CD4-positive, alpha-beta T cell (primary cell): ENCODE measurements at regions not wholly inside any gene's neighbourhood (a gene's known extent, or its start where the extent isn't known, plus 50 kb on each side); places are given as distances from the start of the nearest gene placed in this dataset.

Source experiments
- ATAC-seq: fragments of 200-7000 bp; cut with Tn5 transposase; one replicate; pipeline ENCODE4 v1.10.0; 2022; ENCODE audit warnings: mild to moderate bottlenecking; ENCODE audit not compliant: poor library complexity
- CTCF ChIA-PET: fragments of 350-600 bp; sonication (Branson Sonifier 250); formaldehyde crosslinking; loops from one replicate; lab custom pipeline; 2021; ENCODE audit warnings: antibody characterized with exemption, inconsistent platforms; lab: Charles Lee
- POLR2A ChIA-PET: fragments of 350-600 bp; sonication (Branson Sonifier 250); formaldehyde crosslinking; loops from one replicate; lab custom pipeline; 2021; ENCODE audit warnings: antibody characterized with exemption, inconsistent platforms; lab: Charles Lee
- DNase-seq, 14 experiments: peaks; one replicate each; pipeline ENCODE4 v3.0.0-alpha.2; 2013 to 2020; ENCODE audit warnings: mixed read lengths in 2 of 14
- H3K27ac ChIP-seq, 2 donors: one replicate each; pipeline versions ENCODE4 v1.5.1 to v1.7.0; 2013; ENCODE audit warnings: low read length in 2 of 2, low read depth in 1 of 2, mild to moderate bottlenecking in 1 of 2
- H3K27me3 ChIP-seq, 2 experiments: 1 replicate in 1 of 2; 2 replicates in 1 of 2; pipeline versions ENCODE4 v1.6.1 to v1.7.0; 2013; ENCODE audit warnings: low read length in 2 of 2, control low read depth in 1 of 2, mild to moderate bottlenecking in 1 of 2, moderate library complexity in 1 of 2; ENCODE audit not compliant: insufficient read depth in 2 of 2, control insufficient read depth in 1 of 2
- H3K36me3 ChIP-seq: one replicate; pipeline ENCODE4 v1.6.1; 2013; ENCODE audit warnings: low read length, control low read depth; ENCODE audit not compliant: insufficient read depth
- H3K4me1 ChIP-seq: one replicate; pipeline ENCODE4 v1.6.1; 2013; ENCODE audit warnings: low read length, control low read depth; ENCODE audit not compliant: insufficient read depth
- H3K4me3 ChIP-seq: one replicate; pipeline ENCODE4 v1.5.1; 2013; ENCODE audit warnings: mild to moderate bottlenecking, low read length, moderate library complexity
- H3K9me3 ChIP-seq, 2 experiments: 1 replicate in 1 of 2; 2 replicates in 1 of 2; pipeline versions ENCODE4 v1.6.1 to v1.7.0; 2013; ENCODE audit warnings: low read length in 2 of 2, mild to moderate bottlenecking in 2 of 2, control low read depth in 1 of 2, moderate library complexity in 1 of 2; ENCODE audit not compliant: control insufficient read depth in 1 of 2, insufficient read depth in 1 of 2
- H3K27ac Mint-ChIP-seq: one replicate; pipeline ENCODE4 v1.8.0; 2020; ENCODE audit warnings: mixed read lengths
- H3K27me3 Mint-ChIP-seq: one replicate; pipeline ENCODE4 v1.8.0; 2021; ENCODE audit warnings: mixed read lengths
- H3K36me3 Mint-ChIP-seq: one replicate; pipeline ENCODE4 v1.8.0; 2021; ENCODE audit warnings: low read depth, mixed read lengths
- H3K4me1 Mint-ChIP-seq: one replicate; pipeline ENCODE4 v1.8.0; 2021; ENCODE audit warnings: low read depth, mixed read lengths
- H3K4me3 Mint-ChIP-seq: one replicate; pipeline ENCODE4 v1.8.0; 2020; ENCODE audit warnings: mild to moderate bottlenecking, mixed read lengths
- H3K9me3 Mint-ChIP-seq: one replicate; pipeline ENCODE4 v1.8.0; 2020; ENCODE audit warnings: mixed read lengths
- intact Hi-C, 2 experiments: fragments of 100-400 bp; cut with DNase I in 1 of 2; cut with micrococcal nuclease in 1 of 2; formaldehyde crosslinking; loops; one replicate each; pipeline versions ENCODE4 v1.15.1 to v1.9.0; 2023 to 2025; cut with DNase I, micrococcal nuclease
- TF ChIP-seq, protein P1 (sequence below): fragments of 200-600 bp; IDR thresholded peaks from one replicate; pipeline ENCODE4 v1.8.0; 2022; ENCODE audit warnings: antibody characterized with exemption, mild to moderate bottlenecking

DNA sequence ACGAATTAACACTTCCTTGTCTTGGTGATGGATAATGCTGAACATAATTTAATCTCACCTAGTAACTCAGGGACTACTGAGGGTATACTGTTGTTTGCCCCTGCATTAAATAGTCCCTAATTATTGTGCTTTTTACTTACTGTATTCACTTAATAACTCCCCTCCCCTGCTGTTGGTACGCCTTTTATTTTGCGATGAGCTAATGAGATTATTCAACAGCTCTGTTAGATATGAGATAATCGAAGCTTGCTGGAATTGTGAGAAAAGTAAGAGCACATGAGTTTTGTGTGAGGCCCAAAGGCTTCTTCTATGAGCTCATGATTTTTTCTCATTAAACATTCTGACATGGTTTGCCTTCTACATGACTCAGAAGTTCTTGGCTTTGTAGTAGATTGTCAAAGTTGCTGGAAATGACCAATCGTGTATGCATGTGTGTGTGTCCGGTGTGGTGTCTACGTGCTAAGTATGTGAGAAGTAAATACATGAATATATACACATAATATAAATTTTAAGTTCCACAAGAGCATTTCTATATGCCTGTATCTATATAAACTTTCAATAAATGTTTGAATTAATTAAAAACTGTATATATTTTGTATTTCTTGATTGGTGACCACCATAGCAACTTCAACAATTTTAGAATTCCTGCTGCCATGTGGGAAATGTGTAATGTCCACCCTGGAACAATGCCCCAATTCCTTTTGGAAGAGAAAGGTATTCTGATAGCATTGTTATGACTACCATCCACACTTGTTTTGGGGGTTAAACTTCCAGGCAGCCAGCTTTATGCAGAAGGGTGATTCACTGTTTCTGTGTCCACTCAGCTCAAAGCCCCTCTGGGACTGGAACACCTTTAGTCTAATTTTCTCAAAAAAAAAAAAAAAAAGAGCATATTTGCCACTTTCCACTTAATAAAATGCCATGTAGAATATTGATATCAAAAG, 106.2 kb downstream of the SAMD9 start:
- ChIA-PET CTCF (interaction anchor here (0.6 to 1.5 kb wide), 2 partner anchors 13 to 20 kb away, joined by 3 read pairs; no protein-coding TSS in a partner anchor), POLR2A (no interaction called here)
- H3K36me3 Mint-ChIP-seq: no peaks in the 10 kb centered on the region
- Histone ChIP-seq H3K4me1 (no peaks in the 10 kb centered on the region), H3K27ac (no peak overlapping the region), H3K36me3 (no peaks in the 10 kb centered on the region), H3K27me3 (no peaks in the 10 kb centered on the region), H3K4me3 (no peak overlapping the region), H3K9me3 (no peaks in the 10 kb centered on the region)
- TF ChIP-seq, protein P1, sequence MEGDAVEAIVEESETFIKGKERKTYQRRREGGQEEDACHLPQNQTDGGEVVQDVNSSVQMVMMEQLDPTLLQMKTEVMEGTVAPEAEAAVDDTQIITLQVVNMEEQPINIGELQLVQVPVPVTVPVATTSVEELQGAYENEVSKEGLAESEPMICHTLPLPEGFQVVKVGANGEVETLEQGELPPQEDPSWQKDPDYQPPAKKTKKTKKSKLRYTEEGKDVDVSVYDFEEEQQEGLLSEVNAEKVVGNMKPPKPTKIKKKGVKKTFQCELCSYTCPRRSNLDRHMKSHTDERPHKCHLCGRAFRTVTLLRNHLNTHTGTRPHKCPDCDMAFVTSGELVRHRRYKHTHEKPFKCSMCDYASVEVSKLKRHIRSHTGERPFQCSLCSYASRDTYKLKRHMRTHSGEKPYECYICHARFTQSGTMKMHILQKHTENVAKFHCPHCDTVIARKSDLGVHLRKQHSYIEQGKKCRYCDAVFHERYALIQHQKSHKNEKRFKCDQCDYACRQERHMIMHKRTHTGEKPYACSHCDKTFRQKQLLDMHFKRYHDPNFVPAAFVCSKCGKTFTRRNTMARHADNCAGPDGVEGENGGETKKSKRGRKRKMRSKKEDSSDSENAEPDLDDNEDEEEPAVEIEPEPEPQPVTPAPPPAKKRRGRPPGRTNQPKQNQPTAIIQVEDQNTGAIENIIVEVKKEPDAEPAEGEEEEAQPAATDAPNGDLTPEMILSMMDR: no peak
- intact Hi-C loops: no loop called here
- no peak overlapping the region for H3K27ac Mint-ChIP-seq
- no peak for ATAC-seq
- H3K9me3 Mint-ChIP-seq: no peaks in the 10 kb centered on the region
- H3K27me3 Mint-ChIP-seq: no peaks in the 10 kb centered on the region
- H3K4me1 Mint-ChIP-seq: peaks cover 8% of the 10 kb centered on the region
- no peak overlapping the region for H3K4me3 Mint-ChIP-seq
- no peak for DNase-seq

DNA sequence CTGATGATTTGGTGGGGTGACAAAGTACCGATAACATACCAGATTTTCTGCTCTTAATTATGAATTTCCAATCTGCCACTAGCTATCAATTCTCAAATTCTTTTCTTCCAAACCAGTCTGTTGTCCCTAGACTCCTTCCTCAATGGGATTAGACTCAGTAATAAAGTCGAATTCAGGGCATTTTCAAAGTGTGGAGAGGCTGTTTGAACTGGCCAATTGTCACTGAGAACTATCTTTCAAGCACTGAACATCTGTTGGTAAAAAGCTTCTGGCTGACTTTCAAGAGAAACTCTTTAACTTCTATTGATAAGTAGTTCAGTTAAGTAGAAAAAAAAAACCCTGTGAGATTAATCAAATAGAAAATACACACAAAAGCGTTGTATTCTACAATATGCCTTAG, 108.9 kb downstream of the SAMD9 start:
- H3K27ac ChIP-seq: no peak overlapping the region
- no peaks in the 10 kb centered on the region for H3K9me3 ChIP-seq
- intact Hi-C loops: no loop called here
- DNase-seq (no peak), ATAC-seq (no peak)
- no peak overlapping the region for H3K27ac Mint-ChIP-seq
- no peaks in the 10 kb centered on the region for H3K9me3 Mint-ChIP-seq
- CTCF ChIA-PET: no interaction called here
- H3K4me3 Mint-ChIP-seq: no peak overlapping the region
- no peaks in the 10 kb centered on the region for H3K36me3 Mint-ChIP-seq
- no peaks in the 10 kb centered on the region for H3K27me3 Mint-ChIP-seq
- H3K4me1 ChIP-seq: no peaks in the 10 kb centered on the region
- no peaks in the 10 kb centered on the region for H3K36me3 ChIP-seq
- peaks cover 0 to 7% of the 10 kb centered on the region in 2 experiments for H3K27me3 ChIP-seq
- TF ChIP-seq, protein P1: no peak
- POLR2A ChIA-PET: no interaction called here
- H3K4me3 ChIP-seq: no peak overlapping the region
- no peaks in the 10 kb centered on the region for H3K4me1 Mint-ChIP-seq

DNA sequence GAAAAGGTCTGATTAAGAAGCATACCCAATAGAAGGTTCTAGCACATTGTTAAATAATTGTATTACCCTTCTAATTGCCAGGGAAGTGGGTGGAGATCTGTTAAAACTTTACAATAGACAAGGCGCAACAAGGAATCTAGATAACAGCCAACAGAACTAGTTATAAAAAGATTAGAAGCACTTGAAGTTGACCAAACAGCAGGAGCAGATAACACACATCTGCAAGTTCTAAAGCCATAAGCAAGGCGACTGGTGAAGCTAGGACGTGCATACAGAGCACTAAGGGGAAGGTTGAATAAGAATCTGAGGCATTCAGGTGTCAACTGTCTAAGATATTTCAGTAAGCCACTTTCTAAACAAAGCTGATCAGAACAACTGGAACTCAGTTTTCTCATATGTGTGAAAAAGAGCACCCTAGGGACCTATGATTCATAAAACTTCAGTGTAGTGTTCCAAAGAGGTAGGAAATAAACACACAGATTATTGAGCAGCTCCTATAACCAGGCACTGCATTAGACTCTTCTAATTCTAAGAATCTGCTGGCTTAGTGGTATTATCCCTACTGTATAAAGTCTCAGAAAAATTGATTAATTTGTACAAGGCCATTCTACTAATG, 111.2 kb downstream of the SAMD9 start:
- Mint-ChIP-seq H3K27ac (no peak overlapping the region), H3K4me1 (no peaks in the 10 kb centered on the region), H3K4me3 (no peak overlapping the region), H3K9me3 (no peaks in the 10 kb centered on the region), H3K36me3 (no peaks in the 10 kb centered on the region), H3K27me3 (peaks cover 6% of the 10 kb centered on the region)
- DNase-seq (no peak), ATAC-seq (no peak)
- H3K36me3 ChIP-seq: no peaks in the 10 kb centered on the region
- TF ChIP-seq, protein P1: no peak
- no peak overlapping the region for H3K27ac ChIP-seq
- H3K9me3 ChIP-seq: no peaks in the 10 kb centered on the region
- POLR2A ChIA-PET: no interaction called here
- no peaks in the 10 kb centered on the region for H3K4me1 ChIP-seq
- no peak overlapping the region for H3K4me3 ChIP-seq
- CTCF ChIA-PET: interaction anchor here (1.0 kb wide), 1 partner anchor 309 kb away, joined by 3 read pairs; no protein-coding TSS in a partner anchor
- intact Hi-C loops: no loop called here
- H3K27me3 ChIP-seq: peaks cover 4 to 7% of the 10 kb centered on the region in 2 experiments
